ENCODE measurements at regions not wholly inside any gene's neighbourhood (a gene's known extent, or its start where the extent isn't known, plus 50 kb on each side); places are given as distances from the start of the nearest gene placed in this dataset.
"Not testable (repeated sequence)": the region's sequence is repeated elsewhere in the genome, so short reads cannot be mapped to it uniquely, and the experiment has no call there.

GRCh38 chr1:68828013-68828412 is 331.1 kb upstream of the DEPDC1 start:
- DNase-seq (ENCODE audit: low read depth, low spot score) = no peak

DNA sequence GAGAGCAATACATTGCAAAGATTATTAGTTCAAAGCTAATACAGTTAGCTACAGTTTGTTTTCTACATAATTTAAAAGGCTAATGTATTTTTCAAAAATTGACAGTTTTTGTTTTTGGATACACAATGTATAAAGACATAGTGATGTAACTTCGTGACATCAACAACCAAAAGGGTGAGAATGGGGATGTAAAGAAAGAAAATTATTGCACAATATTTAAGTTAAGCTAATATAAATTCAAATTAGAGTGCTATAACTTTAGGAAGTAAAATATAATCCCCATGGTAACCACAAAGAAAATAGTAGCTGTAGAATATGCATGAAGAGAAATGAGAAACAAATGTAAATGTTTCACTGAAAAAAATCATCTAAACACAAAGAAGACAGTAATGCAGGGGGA is 334.4 kb upstream of the DEPDC1 start:
- H3K4me3 ChIP-seq (ENCODE audit: low read depth, low read length) = no peak overlapping the region
- in situ Hi-C loops (cut with HindIII; ENCODE audit: low sequenced_read_pairs) = no loop called here
- no peak for DNase-seq (ENCODE audit: low read depth, low spot score)
- TF ChIP-seq CTCF (IDR thresholded peaks at IDR 0.05; ENCODE audit: low read depth, low read length) = no peak

More at GRCh38 chr1:68828013-68828412, 331.1 kb upstream of the DEPDC1 start:
- in situ Hi-C loops (cut with HindIII; ENCODE audit: low sequenced_read_pairs) = no loop called here
- no peak for TF ChIP-seq CTCF (IDR thresholded peaks at IDR 0.05; ENCODE audit: low read depth, low read length)
- no peak overlapping the region for H3K4me3 ChIP-seq (ENCODE audit: low read depth, low read length)

GRCh38 chr1:68848017-68848416 is 351.1 kb upstream of the DEPDC1 start:
- TF ChIP-seq CTCF (IDR thresholded peaks at IDR 0.05; ENCODE audit: low read depth, low read length) = no peak
- DNase-seq (ENCODE audit: low read depth, low spot score) = no peak
- in situ Hi-C loops (cut with HindIII; ENCODE audit: low sequenced_read_pairs) = no loop called here
- H3K4me3 ChIP-seq (ENCODE audit: low read depth, low read length) = no peak overlapping the region

- in situ Hi-C loops (cut with HindIII; ENCODE audit: low sequenced_read_pairs) = no loop called here
- H3K4me3 ChIP-seq (ENCODE audit: low read depth, low read length) = no peak overlapping the region
- TF ChIP-seq CTCF (IDR thresholded peaks at IDR 0.05; ENCODE audit: low read depth, low read length) = no peak
- DNase-seq (ENCODE audit: low read depth, low spot score) = no peak
Measured at GRCh38 chr1:68868606-68869005, 371.7 kb upstream of the DEPDC1 start.

DNA sequence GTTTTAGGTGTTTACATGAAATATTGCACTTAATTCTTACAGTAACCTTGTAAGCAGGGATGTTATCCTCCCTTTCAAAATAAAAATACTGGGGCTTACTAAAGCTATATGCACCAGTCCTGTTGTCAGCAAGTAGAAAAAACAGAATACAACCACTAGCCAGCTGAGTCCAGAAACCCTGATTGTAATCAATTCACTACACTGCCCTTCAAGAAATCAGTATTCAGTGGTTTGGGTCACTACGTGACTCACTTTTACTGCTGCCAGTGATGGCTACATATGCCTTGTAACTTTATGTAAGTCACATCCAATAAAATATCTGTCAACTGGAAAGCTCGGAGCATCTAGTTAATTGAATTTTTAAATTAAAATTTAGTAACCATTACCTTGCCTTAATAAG is 376.3 kb upstream of the DEPDC1 start:
- TF ChIP-seq CTCF (IDR thresholded peaks at IDR 0.05; ENCODE audit: low read depth, low read length) = no peak
- in situ Hi-C loops (cut with HindIII; ENCODE audit: low sequenced_read_pairs) = no loop called here
- H3K4me3 ChIP-seq (ENCODE audit: low read depth, low read length) = no peak overlapping the region
- DNase-seq (ENCODE audit: low read depth, low spot score) = no peak

GRCh38 chr1:68881330-68882194 is 384.7 kb upstream of the DEPDC1 start:
- H3K4me3 ChIP-seq (ENCODE audit: low read depth, low read length); in situ Hi-C loops (cut with HindIII; ENCODE audit: low sequenced_read_pairs); DNase-seq (ENCODE audit: low read depth, low spot score): not testable (repeated sequence)

DNA sequence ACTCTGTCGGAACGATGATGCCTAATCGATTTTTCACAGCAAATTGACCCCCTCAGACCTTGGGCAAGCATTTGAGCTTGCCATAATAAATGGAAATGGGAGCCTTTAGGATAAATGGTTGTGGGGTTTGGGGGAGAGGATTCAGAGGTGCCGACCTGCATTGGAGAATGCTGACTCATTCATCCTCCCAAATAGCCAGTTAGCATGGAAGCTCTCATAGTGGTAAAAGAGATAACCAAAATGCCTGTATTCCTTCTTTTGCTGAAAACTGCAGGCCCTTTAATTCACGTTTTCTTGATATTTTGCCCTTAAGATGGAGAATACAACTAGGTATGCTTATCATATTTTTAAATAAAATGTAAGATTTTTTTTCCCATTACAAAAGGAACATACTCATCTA is 392.6 kb upstream of the DEPDC1 start:
- DNase-seq (ENCODE audit: low read depth, low spot score) = no peak
- in situ Hi-C loops (cut with HindIII; ENCODE audit: low sequenced_read_pairs) = no loop called here
- TF ChIP-seq CTCF (IDR thresholded peaks at IDR 0.05; ENCODE audit: low read depth, low read length) = no peak
- H3K4me3 ChIP-seq (ENCODE audit: low read depth, low read length) = no peak overlapping the region

Data from astrocyte of the spinal cord (primary cell).